HepG2 (cell line): ENCODE measurements at regions not wholly inside any gene's neighbourhood (a gene's known extent, or its start where the extent isn't known, plus 50 kb on each side); places are given as distances from the start of the nearest gene placed in this dataset.

ENCODE experiments used
- BRCA1 ChIP-seq: sonication (generic); formaldehyde crosslinking; IDR thresholded peaks from 2 replicates; pipeline ENCODE4 v1.4.0; 2020; ENCODE audit warnings: missing genetic modification reagents
- DR1 ChIP-seq: sonication (generic); formaldehyde crosslinking; IDR thresholded peaks from 2 replicates; pipeline ENCODE4 v1.8.0; 2021; ENCODE audit warnings: mild to moderate bottlenecking, missing genetic modification reagents, inconsistent platforms
- NFIC ChIP-seq: IDR thresholded peaks from 2 replicates; pipeline ENCODE4 v1.6.1; 2012; ENCODE audit warnings: mild to moderate bottlenecking, low read length, inconsistent platforms
- NFRKB ChIP-seq: fragments of 450-650 bp; IDR thresholded peaks from 2 replicates; pipeline ENCODE4 v1.6.1; 2017
- NR0B2 ChIP-seq: sonication (generic); formaldehyde crosslinking; IDR thresholded peaks from 2 replicates; pipeline ENCODE4 v1.4.0; 2020; ENCODE audit warnings: mild to moderate bottlenecking, missing genetic modification reagents
- PAX8 ChIP-seq: sonication (generic); formaldehyde crosslinking; IDR thresholded peaks from 2 replicates; pipeline ENCODE4 v1.8.0; 2022; ENCODE audit warnings: mild to moderate bottlenecking, missing genetic modification reagents, borderline replicate concordance
- SIX1 ChIP-seq: sonication (generic); formaldehyde crosslinking; IDR thresholded peaks from 2 replicates; pipeline ENCODE4 v1.4.0; 2020; ENCODE audit warnings: missing genetic modification reagents, borderline replicate concordance
- SOX5 ChIP-seq: IDR thresholded peaks from 2 replicates; pipeline ENCODE4 v1.6.1; 2016; ENCODE audit warnings: borderline replicate concordance
- THAP11 ChIP-seq: IDR thresholded peaks from 2 replicates; pipeline ENCODE4 v1.6.1; 2016; ENCODE audit warnings: missing biosample characterization, missing genetic modification reagents
- ZBTB21 ChIP-seq: sonication (generic); formaldehyde crosslinking; IDR thresholded peaks from 2 replicates; pipeline ENCODE4 v1.4.0; 2020; ENCODE audit warnings: missing genetic modification reagents
- ZC3H4 ChIP-seq: sonication (generic); formaldehyde crosslinking; IDR thresholded peaks from 2 replicates; pipeline ENCODE4 v1.4.0; 2020; ENCODE audit warnings: missing genetic modification reagents, borderline replicate concordance
- ZNF253 ChIP-seq: sonication (generic); formaldehyde crosslinking; IDR thresholded peaks from 2 replicates; pipeline ENCODE4 v1.8.0; 2022; ENCODE audit warnings: mild to moderate bottlenecking, missing genetic modification reagents, borderline replicate concordance
- ZNF292 ChIP-seq: sonication (generic); formaldehyde crosslinking; IDR thresholded peaks from 2 replicates; pipeline ENCODE4 v1.8.1; 2022; ENCODE audit warnings: mild to moderate bottlenecking, low read depth, missing genetic modification reagents, borderline replicate concordance
- ZNF331 ChIP-seq: sonication (generic); formaldehyde crosslinking; IDR thresholded peaks from 2 replicates; pipeline ENCODE4 v1.4.0; 2020; ENCODE audit warnings: missing genetic modification reagents
- ZNF335 ChIP-seq: sonication (generic); formaldehyde crosslinking; IDR thresholded peaks from 2 replicates; pipeline ENCODE4 v1.4.0; 2020; ENCODE audit warnings: missing genetic modification reagents
- ZNF558 ChIP-seq: sonication (generic); formaldehyde crosslinking; IDR thresholded peaks from 2 replicates; pipeline ENCODE4 v1.9.0; 2022; ENCODE audit warnings: mild to moderate bottlenecking, missing genetic modification reagents, borderline replicate concordance
- ZNF597 ChIP-seq: sonication (generic); formaldehyde crosslinking; IDR thresholded peaks from 2 replicates; pipeline ENCODE4 v1.5.0; 2020; ENCODE audit warnings: missing genetic modification reagents
- ZNF607 ChIP-seq: sonication (generic); formaldehyde crosslinking; IDR thresholded peaks from 2 replicates; pipeline ENCODE4 v1.5.1; 2020; ENCODE audit warnings: missing genetic modification reagents, mild to moderate bottlenecking, borderline replicate concordance
- ZNF670 ChIP-seq: sonication (generic); formaldehyde crosslinking; IDR thresholded peaks from 2 replicates; pipeline ENCODE4 v1.8.0; 2022; ENCODE audit warnings: mild to moderate bottlenecking, missing genetic modification reagents, borderline replicate concordance
- ZNF672 ChIP-seq: sonication (generic); formaldehyde crosslinking; IDR thresholded peaks from 2 replicates; pipeline ENCODE4 v1.8.1; 2022; ENCODE audit warnings: missing genetic modification reagents
- ZNF678 ChIP-seq: sonication (generic); formaldehyde crosslinking; IDR thresholded peaks from 2 replicates; pipeline ENCODE4 v1.4.0; 2020; ENCODE audit warnings: mild to moderate bottlenecking, missing genetic modification reagents
- ZNF761 ChIP-seq: sonication (generic); formaldehyde crosslinking; conservative IDR thresholded peaks from 2 replicates; pipeline ENCODE4 v1.4.0; 2020; ENCODE audit warnings: mild to moderate bottlenecking, missing genetic modification reagents
- ZNF780A ChIP-seq: sonication (generic); formaldehyde crosslinking; IDR thresholded peaks from 2 replicates; pipeline ENCODE4 v1.8.0; 2022; ENCODE audit warnings: mild to moderate bottlenecking, missing genetic modification reagents, moderate library complexity
- ZNF891 ChIP-seq: sonication (generic); formaldehyde crosslinking; IDR thresholded peaks from 2 replicates; pipeline ENCODE4 v1.5.0; 2020; ENCODE audit warnings: mild to moderate bottlenecking, missing genetic modification reagents
- TF ChIP-seq, protein P1 (sequence below): sonication (generic); formaldehyde crosslinking; IDR thresholded peaks from 2 replicates; pipeline ENCODE4 v1.8.1; 2022; ENCODE audit warnings: mild to moderate bottlenecking, missing genetic modification reagents
- TF ChIP-seq, protein P2 (sequence below): sonication (generic); formaldehyde crosslinking; IDR thresholded peaks from 2 replicates; pipeline ENCODE4 v1.8.0; 2022; ENCODE audit warnings: missing genetic modification reagents, mild to moderate bottlenecking, inconsistent platforms, borderline replicate concordance

- TF ChIP-seq, protein P1, sequence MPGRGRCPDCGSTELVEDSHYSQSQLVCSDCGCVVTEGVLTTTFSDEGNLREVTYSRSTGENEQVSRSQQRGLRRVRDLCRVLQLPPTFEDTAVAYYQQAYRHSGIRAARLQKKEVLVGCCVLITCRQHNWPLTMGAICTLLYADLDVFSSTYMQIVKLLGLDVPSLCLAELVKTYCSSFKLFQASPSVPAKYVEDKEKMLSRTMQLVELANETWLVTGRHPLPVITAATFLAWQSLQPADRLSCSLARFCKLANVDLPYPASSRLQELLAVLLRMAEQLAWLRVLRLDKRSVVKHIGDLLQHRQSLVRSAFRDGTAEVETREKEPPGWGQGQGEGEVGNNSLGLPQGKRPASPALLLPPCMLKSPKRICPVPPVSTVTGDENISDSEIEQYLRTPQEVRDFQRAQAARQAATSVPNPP (CRISPR knock-in tag) = no peak
- TF ChIP-seq BRCA1 = 0 out of 2 replicates have a peak, but pooled peaks have one; percentile 67
- peak; percentile 75; the same call in 1 of the 2 replicates for TF ChIP-seq ZNF331
- no peak for TF ChIP-seq ZNF670
- TF ChIP-seq DR1 (CRISPR knock-in tag) = no peak
- TF ChIP-seq NR0B2 (CRISPR knock-in tag) = no peak
- no peak for TF ChIP-seq ZNF597 (CRISPR knock-in tag)
- peak; percentile 65 for TF ChIP-seq THAP11
- no peak for TF ChIP-seq ZC3H4
- TF ChIP-seq ZBTB21 (CRISPR knock-in tag) = peak; percentile 77
- no peak for TF ChIP-seq ZNF672 (CRISPR knock-in tag)
- no peak for TF ChIP-seq ZNF678 (CRISPR knock-in tag)
- TF ChIP-seq ZNF253 = no peak
- no peak for TF ChIP-seq ZNF891 (CRISPR knock-in tag)
- peak; percentile 77 for TF ChIP-seq NFIC
- TF ChIP-seq ZNF607 (CRISPR knock-in tag) = peak; percentile 75; the same call in 1 of the 2 replicates
- no peak for TF ChIP-seq ZNF761 (CRISPR knock-in tag)
- TF ChIP-seq SOX5 (CRISPR knock-in tag) = peak; percentile 81
- TF ChIP-seq NFRKB = no peak
- TF ChIP-seq ZNF558 (CRISPR knock-in tag) = no peak
- TF ChIP-seq, protein P2, sequence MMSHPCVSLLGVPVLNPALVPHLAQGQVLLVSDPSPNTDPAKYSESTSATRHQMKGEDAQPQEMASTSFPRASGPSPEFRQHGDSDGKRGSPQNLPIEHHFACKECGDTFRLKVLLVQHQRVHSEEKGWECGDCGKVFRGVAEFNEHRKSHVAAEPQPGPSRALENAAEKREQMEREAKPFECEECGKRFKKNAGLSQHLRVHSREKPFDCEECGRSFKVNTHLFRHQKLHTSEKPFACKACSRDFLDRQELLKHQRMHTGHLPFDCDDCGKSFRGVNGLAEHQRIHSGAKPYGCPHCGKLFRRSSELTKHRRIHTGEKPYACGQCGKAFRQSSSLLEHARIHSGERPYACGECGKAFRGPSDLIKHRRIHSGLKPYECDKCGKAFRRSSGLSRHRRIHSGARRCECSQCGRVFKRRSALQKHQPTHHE (CRISPR knock-in tag) = no peak
- TF ChIP-seq PAX8 (CRISPR knock-in tag) = no peak
- no peak for TF ChIP-seq SIX1 (CRISPR knock-in tag)
- peak; percentile 77; the same call in 1 of the 2 replicates for TF ChIP-seq ZNF335
- peak; percentile 73 for TF ChIP-seq ZNF292 (CRISPR knock-in tag)
- no peak for TF ChIP-seq ZNF780A (CRISPR knock-in tag)
Observed at GRCh38 chr21:39094847-39095579, 88.2 kb downstream of the PSMG1 start (continued).
